BE2C (cell line): ENCODE measurements at regions not wholly inside any gene's neighbourhood (a gene's known extent, or its start where the extent isn't known, plus 50 kb on each side); places are given as distances from the start of the nearest gene placed in this dataset.
"Not testable (repeated sequence)": the region's sequence is repeated elsewhere in the genome, so short reads cannot be mapped to it uniquely, and the experiment has no call there.

Experiments used
- DNase-seq: peaks from one replicate; pipeline ENCODE4 v3.0.0-alpha.2; 2020
- H3K27me3 ChIP-seq: fragments of 250-450 bp; sonication (Bioruptor Pico); 2 replicates; pipeline ENCODE4 v1.5.1; 2020; ENCODE audit warnings: mild to moderate bottlenecking
- H3K36me3 ChIP-seq: fragments of 250-450 bp; sonication (Bioruptor Pico); 2 replicates; pipeline ENCODE4 v1.5.1; 2020; ENCODE audit warnings: mild to moderate bottlenecking
- H3K4me1 ChIP-seq: fragments of 250-450 bp; sonication (Bioruptor Pico); 2 replicates; pipeline ENCODE4 v1.5.1; 2020
- H3K4me3 ChIP-seq: 2 replicates; pipeline ENCODE4 v1.5.1; 2011; ENCODE audit warnings: low read depth, low read length
- H3K9me3 ChIP-seq: fragments of 250-450 bp; sonication (Bioruptor Pico); 2 replicates; pipeline ENCODE4 v1.5.1; 2020
- TF ChIP-seq, protein P1 (sequence below): IDR thresholded peaks from 2 replicates; pipeline ENCODE4 v1.5.1; 2012; ENCODE audit warnings: mild to moderate bottlenecking, low read depth, low read length

DNA sequence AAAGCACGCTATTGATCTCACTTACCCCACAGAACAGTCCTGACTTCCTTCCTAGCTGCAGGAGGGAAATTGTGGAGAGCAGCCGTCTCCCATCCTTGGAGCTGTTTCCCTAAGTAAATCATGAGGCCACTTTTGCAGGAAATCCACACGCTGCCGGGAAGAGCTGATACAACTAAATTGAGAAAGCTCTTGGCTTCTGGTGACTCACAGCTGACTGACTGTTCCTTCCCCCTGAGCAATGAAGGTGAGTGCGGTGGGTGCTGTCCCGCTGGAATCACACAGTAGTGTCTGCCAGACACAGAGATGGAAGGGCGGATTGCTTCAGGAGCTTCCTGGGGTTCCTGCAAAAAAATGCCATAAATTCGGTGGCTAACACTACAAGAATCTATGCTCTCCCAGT is 268.9 kb downstream of the ASMT start:
- TF ChIP-seq, protein P1, sequence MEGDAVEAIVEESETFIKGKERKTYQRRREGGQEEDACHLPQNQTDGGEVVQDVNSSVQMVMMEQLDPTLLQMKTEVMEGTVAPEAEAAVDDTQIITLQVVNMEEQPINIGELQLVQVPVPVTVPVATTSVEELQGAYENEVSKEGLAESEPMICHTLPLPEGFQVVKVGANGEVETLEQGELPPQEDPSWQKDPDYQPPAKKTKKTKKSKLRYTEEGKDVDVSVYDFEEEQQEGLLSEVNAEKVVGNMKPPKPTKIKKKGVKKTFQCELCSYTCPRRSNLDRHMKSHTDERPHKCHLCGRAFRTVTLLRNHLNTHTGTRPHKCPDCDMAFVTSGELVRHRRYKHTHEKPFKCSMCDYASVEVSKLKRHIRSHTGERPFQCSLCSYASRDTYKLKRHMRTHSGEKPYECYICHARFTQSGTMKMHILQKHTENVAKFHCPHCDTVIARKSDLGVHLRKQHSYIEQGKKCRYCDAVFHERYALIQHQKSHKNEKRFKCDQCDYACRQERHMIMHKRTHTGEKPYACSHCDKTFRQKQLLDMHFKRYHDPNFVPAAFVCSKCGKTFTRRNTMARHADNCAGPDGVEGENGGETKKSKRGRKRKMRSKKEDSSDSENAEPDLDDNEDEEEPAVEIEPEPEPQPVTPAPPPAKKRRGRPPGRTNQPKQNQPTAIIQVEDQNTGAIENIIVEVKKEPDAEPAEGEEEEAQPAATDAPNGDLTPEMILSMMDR, result no peak
- Histone ChIP-seq H3K27me3 (no peaks in the 10 kb centered on the region), H3K36me3 (no peaks in the 10 kb centered on the region), H3K4me1 (no peaks in the 10 kb centered on the region), H3K4me3 (no peak overlapping the region), H3K9me3 (no peaks in the 10 kb centered on the region)
- DNase-seq, result no peak

DNA sequence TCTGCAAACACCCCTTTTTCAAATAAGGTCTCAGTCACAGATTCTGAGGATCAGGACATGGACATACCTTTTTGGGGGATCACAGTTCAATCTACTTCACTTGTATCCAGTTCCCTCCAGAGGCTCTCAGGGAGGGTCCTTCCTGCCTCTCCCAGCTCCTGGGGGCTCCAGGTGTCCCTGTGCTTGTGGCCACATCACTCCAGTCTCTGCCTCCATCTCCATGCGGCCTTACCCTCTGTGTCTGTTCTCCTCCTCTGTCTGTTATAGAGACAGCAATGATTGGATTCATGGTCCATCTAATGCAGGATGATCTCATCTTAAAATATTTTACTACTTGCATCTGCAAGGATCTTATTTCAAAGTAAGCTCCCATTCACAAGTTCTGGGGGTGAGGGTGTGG is 269.6 kb downstream of the ASMT start:
- Histone ChIP-seq H3K4me1 (no peaks in the 10 kb centered on the region), H3K36me3 (no peaks in the 10 kb centered on the region), H3K9me3 (no peaks in the 10 kb centered on the region), H3K27me3 (no peaks in the 10 kb centered on the region), H3K4me3 (no peak overlapping the region)
- no peak for DNase-seq
- TF ChIP-seq, protein P1, result no peak

DNA sequence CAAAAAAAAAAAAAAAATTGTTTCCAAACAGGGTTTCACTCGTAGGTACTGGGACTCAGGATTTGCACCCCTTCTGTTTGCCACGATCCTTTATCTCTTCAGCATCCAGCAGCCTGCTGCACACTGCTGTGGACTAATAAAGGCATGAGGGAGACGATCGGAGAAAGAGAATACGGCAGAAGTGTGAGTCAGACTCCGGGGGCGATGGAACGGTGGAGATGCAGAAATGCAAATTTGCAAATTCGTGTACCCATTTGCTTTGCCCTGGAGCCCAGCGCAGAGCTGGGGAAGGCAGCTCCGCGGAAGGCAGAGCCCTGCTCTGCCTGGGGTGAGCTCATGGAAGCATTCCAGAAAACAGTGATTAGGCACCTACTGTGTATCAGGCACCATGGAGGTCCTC is 270.3 kb downstream of the ASMT start:
- no peaks in the 10 kb centered on the region for H3K9me3 ChIP-seq
- DNase-seq, result no peak
- TF ChIP-seq, protein P1, result no peak
- H3K4me1 ChIP-seq, result no peaks in the 10 kb centered on the region
- H3K36me3 ChIP-seq, result no peaks in the 10 kb centered on the region
- H3K4me3 ChIP-seq, result no peak overlapping the region
- H3K27me3 ChIP-seq, result no peaks in the 10 kb centered on the region

DNA sequence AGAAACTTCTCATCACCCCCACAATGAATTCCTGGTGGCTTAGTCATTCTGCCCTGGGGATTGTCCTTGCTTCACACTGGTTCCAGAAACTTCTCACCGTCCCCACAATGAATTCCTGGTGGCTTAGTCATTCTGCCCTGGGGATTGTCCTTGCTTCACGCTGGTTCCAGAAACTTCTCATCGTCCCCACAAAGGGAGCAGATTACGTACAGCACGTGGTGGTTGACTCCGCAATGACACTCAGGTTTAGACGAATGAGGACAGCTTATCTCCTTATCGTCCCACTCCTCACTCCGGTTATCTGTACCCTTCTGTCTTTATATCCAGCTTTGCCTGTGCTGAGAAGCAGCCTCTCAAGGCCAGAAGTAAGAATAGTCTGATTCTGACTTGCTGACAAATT is 273.4 kb downstream of the ASMT start:
- not testable (repeated sequence) for H3K4me3 ChIP-seq, H3K4me1 ChIP-seq, H3K9me3 ChIP-seq, DNase-seq, H3K36me3 ChIP-seq, H3K27me3 ChIP-seq

DNA sequence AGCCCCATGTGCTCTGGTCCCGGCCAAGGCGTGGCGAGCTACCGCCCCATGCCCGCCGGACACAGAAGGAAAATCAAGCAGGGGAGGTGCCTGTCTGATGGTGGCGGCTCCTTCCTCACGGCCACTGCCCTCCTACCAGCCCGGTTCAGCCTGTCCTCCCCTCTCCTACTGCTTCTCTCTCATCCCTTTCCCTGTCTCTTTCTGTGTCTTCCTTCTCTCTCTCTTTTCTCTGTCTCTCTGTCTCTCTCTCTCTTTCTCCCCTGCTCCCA is 279.1 kb downstream of the ASMT start:
- no peak for DNase-seq

DNA sequence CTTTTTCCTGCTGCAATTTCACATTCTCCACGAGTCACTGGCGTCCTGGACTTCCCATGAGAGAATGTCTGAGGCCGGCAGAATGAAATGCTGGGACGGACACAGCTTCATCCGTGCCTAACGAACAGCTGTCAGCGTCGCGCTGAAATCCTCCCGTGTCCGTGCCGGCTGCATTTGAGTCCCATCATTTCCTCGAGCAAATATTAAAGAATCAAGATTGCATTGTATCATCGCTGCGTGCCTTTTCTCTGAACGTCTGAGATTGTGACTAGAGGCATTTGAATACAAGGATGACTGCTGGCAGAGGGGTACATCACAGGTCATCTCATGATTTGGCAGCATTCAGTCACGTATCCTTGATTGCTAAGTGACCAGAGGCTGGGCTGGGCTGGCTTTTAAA is 279.9 kb downstream of the ASMT start:
- TF ChIP-seq, protein P1, result no peak

More for the DNA sequence above, 279.1 kb downstream of the ASMT start:
- no peak overlapping the region for H3K4me3 ChIP-seq
- H3K4me1 ChIP-seq, result no peaks in the 10 kb centered on the region
- H3K36me3 ChIP-seq, result no peaks in the 10 kb centered on the region
- H3K27me3 ChIP-seq, result no peaks in the 10 kb centered on the region
- TF ChIP-seq, protein P1, result no peak
- H3K9me3 ChIP-seq, result no peaks in the 10 kb centered on the region

DNA sequence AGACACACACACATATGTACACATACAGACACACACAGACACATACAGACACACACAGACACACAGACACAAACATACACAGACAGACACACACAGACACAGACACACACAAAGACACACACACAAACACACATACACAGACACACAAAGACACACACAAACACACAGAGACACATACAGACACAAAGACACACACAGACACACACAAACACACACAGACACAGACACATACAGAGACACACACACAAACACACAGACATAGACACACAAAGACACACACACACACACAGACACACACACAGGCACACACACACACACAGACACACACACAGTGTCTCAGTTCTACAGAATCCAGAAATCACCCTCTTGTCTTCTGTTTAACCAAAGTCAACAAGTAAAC is 280.7 kb downstream of the ASMT start:
- Histone ChIP-seq H3K36me3 (no peaks in the 10 kb centered on the region), H3K27me3 (no peaks in the 10 kb centered on the region), H3K4me3 (no peak overlapping the region), H3K9me3 (no peaks in the 10 kb centered on the region), H3K4me1 (no peaks in the 10 kb centered on the region)
- no peak for DNase-seq
- TF ChIP-seq, protein P1, result no peak

More for the DNA sequence above, 279.9 kb downstream of the ASMT start:
- Histone ChIP-seq H3K9me3 (no peaks in the 10 kb centered on the region), H3K4me3 (no peak overlapping the region), H3K36me3 (no peaks in the 10 kb centered on the region), H3K4me1 (no peaks in the 10 kb centered on the region), H3K27me3 (no peaks in the 10 kb centered on the region)
- DNase-seq, result no peak
